ENCODE measurements at regions not wholly inside any gene's neighbourhood (a gene's known extent, or its start where the extent isn't known, plus 50 kb on each side); places are given as distances from the start of the nearest gene placed in this dataset.

DNA sequence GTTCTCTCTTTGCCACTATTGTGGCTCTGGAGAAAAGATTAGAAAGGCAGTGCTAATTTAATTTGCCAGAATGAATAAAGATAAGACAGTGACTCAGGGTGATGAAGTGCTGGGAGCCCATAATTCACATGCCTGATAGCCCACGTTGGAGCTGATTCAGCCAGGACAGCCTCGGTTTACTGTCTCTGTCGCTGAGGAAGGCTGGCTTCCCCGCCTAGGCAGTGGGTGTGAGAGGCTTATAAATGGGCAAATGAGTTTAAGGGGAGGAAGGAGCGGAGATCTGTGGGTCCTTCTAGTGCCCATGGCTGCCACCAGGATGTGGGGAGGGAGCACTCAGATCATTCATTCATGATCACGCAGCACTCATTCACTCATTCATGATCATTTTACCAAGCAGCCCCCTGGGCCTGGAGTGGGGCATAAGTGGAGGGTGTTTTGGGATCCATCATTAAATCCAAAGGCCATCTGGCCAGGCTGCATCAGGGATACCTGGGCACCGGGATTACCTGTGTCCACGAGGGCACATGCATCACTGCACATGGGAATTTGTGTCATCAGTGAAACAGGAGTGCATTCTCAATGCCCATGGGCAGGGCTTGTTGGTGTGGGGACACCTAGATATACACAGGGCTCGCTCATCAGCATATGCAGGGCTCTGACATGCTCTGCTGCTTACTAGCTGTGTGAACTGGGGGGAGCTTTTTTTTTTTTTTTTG, 315.4 kb downstream of the MATN1 start:
- Histone ChIP-seq H3K4me3 (replicated peaks in 1 of 3) (no peak overlapping the region), H3K9me3 (no peaks in the 10 kb centered on the region), H3K27ac (no peak overlapping the region), H3K36me3 (no peaks in the 10 kb centered on the region), H3K4me1 (no peaks in the 10 kb centered on the region), H3K27me3 (no peaks in the 10 kb centered on the region)
- intact Hi-C loops (cut with DNase I): loop anchor here (5.0 kb wide), 1 partner anchor 1016 kb away; no protein-coding TSS in a partner anchor
- DNase-seq: no peak
- WGBS, 2 donors: 60 to 67% methylated on average over 6 to 9 of the region's 9 CpGs
- TF ChIP-seq POLR2A (IDR thresholded peaks at IDR 0.05): no peak
- TF ChIP-seq CTCF (IDR thresholded peaks at IDR 0.05): no peak

- no peak overlapping the region for H3K27ac ChIP-seq
- no peaks in the 10 kb centered on the region for H3K27me3 ChIP-seq
- intact Hi-C loops (cut with DNase I): loop anchor here (5.0 kb wide), 1 partner anchor 1015 kb away; no protein-coding TSS in a partner anchor
- 35 to 38% methylated on average over 16 to 18 of the region's 18 CpGs for WGBS, 2 donors
- H3K4me3 ChIP-seq (replicated peaks in 1 of 3): no peak overlapping the region
- H3K9me3 ChIP-seq: no peaks in the 10 kb centered on the region
- DNase-seq: no peak
- no peak for TF ChIP-seq CTCF (IDR thresholded peaks at IDR 0.05)
- TF ChIP-seq POLR2A (IDR thresholded peaks at IDR 0.05): no peak
- no peaks in the 10 kb centered on the region for H3K4me1 ChIP-seq
- H3K36me3 ChIP-seq: no peaks in the 10 kb centered on the region
Observed at GRCh38 chr1:30406996-30407864, 316.2 kb downstream of the MATN1 start.

DNA sequence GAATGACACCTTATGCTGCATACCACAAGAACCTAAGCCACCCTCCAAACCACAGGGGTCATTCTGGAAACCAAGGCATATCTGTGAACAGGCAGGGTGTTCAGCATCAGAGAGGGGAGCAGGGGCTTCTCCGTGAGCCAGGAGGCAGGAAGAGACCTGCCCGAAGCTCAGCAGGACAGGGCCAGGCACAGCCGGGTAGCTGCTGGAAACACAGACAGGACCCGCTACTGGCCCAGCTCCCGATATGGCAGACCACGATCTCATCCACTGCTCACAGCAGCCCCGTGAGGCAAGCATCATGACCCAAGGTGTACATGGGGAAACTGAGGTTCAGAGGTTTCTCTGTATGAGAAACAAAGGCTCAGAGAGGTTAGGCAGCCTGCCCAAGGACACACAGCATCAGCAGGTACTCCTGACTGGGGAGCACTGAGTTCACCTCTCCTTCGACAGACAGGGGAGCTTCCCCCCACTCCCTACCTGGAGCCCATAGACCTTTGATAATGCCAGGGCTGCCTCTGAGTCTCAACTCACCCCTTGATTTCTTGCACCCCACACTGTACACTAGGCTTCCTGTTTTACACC, 317.7 kb downstream of the MATN1 start:
- Histone ChIP-seq H3K4me3 (replicated peaks in 1 of 3) (no peak overlapping the region), H3K27ac (no peak overlapping the region), H3K36me3 (no peaks in the 10 kb centered on the region), H3K27me3 (no peaks in the 10 kb centered on the region), H3K4me1 (no peaks in the 10 kb centered on the region), H3K9me3 (no peaks in the 10 kb centered on the region)
- intact Hi-C loops (cut with DNase I): loop anchor here (5.0 kb wide), 1 partner anchor 1013 kb away; no protein-coding TSS in a partner anchor
- TF ChIP-seq POLR2A (IDR thresholded peaks at IDR 0.05): no peak
- TF ChIP-seq CTCF (IDR thresholded peaks at IDR 0.05): no peak
- no peak for DNase-seq
- WGBS, 2 donors: 89 to 92% methylated on average over 5 of the region's 8 CpGs

- H3K9me3 ChIP-seq: no peaks in the 10 kb centered on the region
- WGBS, 2 donors: 64 to 78% methylated on average over 3 to 4 of the region's 4 CpGs
- no peak overlapping the region for H3K27ac ChIP-seq
- intact Hi-C loops (cut with DNase I): loop anchor here (5.0 kb wide), 1 partner anchor 1013 kb away; no protein-coding TSS in a partner anchor
- H3K4me1 ChIP-seq: no peaks in the 10 kb centered on the region
- DNase-seq: no peak
- H3K4me3 ChIP-seq (replicated peaks in 1 of 3): no peak overlapping the region
- no peaks in the 10 kb centered on the region for H3K27me3 ChIP-seq
- TF ChIP-seq POLR2A (IDR thresholded peaks at IDR 0.05) (no peak), CTCF (IDR thresholded peaks at IDR 0.05) (no peak)
- no peaks in the 10 kb centered on the region for H3K36me3 ChIP-seq
Observed at GRCh38 chr1:30405081-30405480, 318.3 kb downstream of the MATN1 start.

Measured in thyroid gland (tissue), 4 donors.